ENCODE measurements at regions not wholly inside any gene's neighbourhood (a gene's known extent, or its start where the extent isn't known, plus 50 kb on each side); places are given as distances from the start of the nearest gene placed in this dataset.

GRCh38 chr12:107326237-107326636, 232.9 kb upstream of the CRY1 start:
- Histone ChIP-seq H3K36me3 (no peaks in the 10 kb centered on the region), H3K4me3 (no peak overlapping the region), H3K27ac (no peak overlapping the region), H3K9me3 (no peaks in the 10 kb centered on the region), H3K27me3 (peaks cover 9 to 17% (median 13%) of the 10 kb centered on the region in 3 donors), H3K4me1 (no peaks in the 10 kb centered on the region)
- intact Hi-C loops (cut with DNase I; ENCODE audit: low total_unique reads) (no loop called here), in situ Hi-C loops (cut with MboI; ENCODE audit: low sequenced_read_pairs in 4 of 4) (no loop called here)
- no peak for TF ChIP-seq POLR2A (IDR thresholded peaks at IDR 0.05)
- TF ChIP-seq CTCF (IDR thresholded peaks at IDR 0.05 in 4 of 5, conservative IDR thresholded peaks at IDR 0.05 in 1 of 5) = no peak
- no peak for DNase-seq
- ATAC-seq = no peak

DNA sequence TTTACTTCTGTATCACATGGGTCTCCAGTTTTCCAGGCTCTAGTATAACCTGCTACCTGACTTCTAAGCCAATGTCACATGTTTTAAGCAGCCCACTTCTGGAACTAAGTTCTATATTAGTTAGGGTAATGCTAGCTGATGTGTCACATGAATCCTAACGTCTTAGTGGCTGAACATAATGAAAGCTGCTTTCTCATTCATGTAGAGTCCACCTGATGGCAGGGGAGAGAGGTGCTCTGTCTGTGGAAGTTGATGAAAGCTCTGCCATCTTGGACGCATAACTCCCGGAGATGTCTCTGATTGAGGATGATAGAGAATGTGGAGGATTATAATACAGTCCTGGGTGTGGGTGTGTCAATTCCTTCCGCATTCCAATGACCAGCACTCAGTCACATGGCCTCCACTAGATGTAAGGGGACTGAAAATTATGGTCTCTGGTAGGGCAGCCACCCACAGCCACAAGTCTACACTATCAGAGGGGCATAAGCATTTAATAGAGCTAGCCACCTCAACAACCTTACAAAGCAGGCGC, 234.4 kb upstream of the CRY1 start:
- no peak for ATAC-seq
- in situ Hi-C loops (cut with MboI; ENCODE audit: low sequenced_read_pairs in 4 of 4) = no loop called here

GRCh38 chr12:107328442-107329133, 235.2 kb upstream of the CRY1 start:
- ATAC-seq (no peak), DNase-seq (no peak)
- Histone ChIP-seq H3K9me3 (no peaks in the 10 kb centered on the region), H3K27me3 (peaks cover 3 to 5% (median 5%) of the 10 kb centered on the region in 3 donors), H3K27ac (no peak overlapping the region), H3K36me3 (no peaks in the 10 kb centered on the region), H3K4me1 (no peaks in the 10 kb centered on the region), H3K4me3 (no peak overlapping the region)
- intact Hi-C loops (cut with DNase I; ENCODE audit: low total_unique reads) (no loop called here), in situ Hi-C loops (cut with MboI; ENCODE audit: low sequenced_read_pairs in 4 of 4) (no loop called here)
- TF ChIP-seq POLR2A (IDR thresholded peaks at IDR 0.05) (no peak), CTCF (IDR thresholded peaks at IDR 0.05 in 4 of 5, conservative IDR thresholded peaks at IDR 0.05 in 1 of 5) (no peak)

More for the DNA sequence above, 234.4 kb upstream of the CRY1 start:
- Histone ChIP-seq H3K4me3 (no peak overlapping the region), H3K4me1 (no peaks in the 10 kb centered on the region), H3K36me3 (no peaks in the 10 kb centered on the region), H3K9me3 (no peaks in the 10 kb centered on the region), H3K27me3 (peaks cover 6 to 12% (median 9%) of the 10 kb centered on the region in 3 donors), H3K27ac (no peak overlapping the region)
- intact Hi-C loops (cut with DNase I; ENCODE audit: low total_unique reads) = no loop called here
- DNase-seq = no peak
- TF ChIP-seq CTCF (IDR thresholded peaks at IDR 0.05 in 4 of 5, conservative IDR thresholded peaks at IDR 0.05 in 1 of 5) = no peak
- no peak for TF ChIP-seq POLR2A (IDR thresholded peaks at IDR 0.05)

GRCh38 chr12:107329569-107330324, 236.4 kb upstream of the CRY1 start:
- Histone ChIP-seq H3K36me3 (no peaks in the 10 kb centered on the region), H3K9me3 (no peaks in the 10 kb centered on the region), H3K4me3 (no peak overlapping the region), H3K4me1 (no peaks in the 10 kb centered on the region), H3K27me3 (no peaks in the 10 kb centered on the region), H3K27ac (no peak overlapping the region)
- ATAC-seq (no peak), DNase-seq (no peak)
- in situ Hi-C loops (cut with MboI; ENCODE audit: low sequenced_read_pairs in 4 of 4) = no loop called here
- TF ChIP-seq POLR2A (IDR thresholded peaks at IDR 0.05) (no peak), CTCF (IDR thresholded peaks at IDR 0.05 in 4 of 5, conservative IDR thresholded peaks at IDR 0.05 in 1 of 5) (no peak)
- intact Hi-C loops (cut with DNase I; ENCODE audit: low total_unique reads) = no loop called here

Measured in gastrocnemius medialis (tissue), 4 donors.